Endothelial cell of umbilical vein (primary cell): ENCODE measurements at regions not wholly inside any gene's neighbourhood (a gene's known extent, or its start where the extent isn't known, plus 50 kb on each side); places are given as distances from the start of the nearest gene placed in this dataset.

ENCODE experiments used
- BruUV-seq: library from RNA; stranded (reverse); fragments of 400-500 nt; replicated peaks from 2 replicates; lab custom pipeline; 2021; lab: Mats Ljungman, UMichigan
- CTCF ChIA-PET: fragments of 300-600, 350-600 bp; sonication (Branson Sonifier 250); formaldehyde crosslinking; loops from one replicate; lab custom pipeline; 2021; ENCODE audit warnings: antibody characterized with exemption, inconsistent platforms; lab: Charles Lee
- POLR2A ChIA-PET: fragments of 300-600, 350-600 bp; sonication (Branson Sonifier 250); formaldehyde crosslinking; loops from one replicate; lab custom pipeline; 2021; ENCODE audit warnings: antibody characterized with exemption, inconsistent platforms; lab: Charles Lee
- DNase-seq: peaks from one replicate; pipeline ENCODE4 v3.0.0-alpha.2; 2011; ENCODE audit warnings: low read depth, low spot score
- FAIRE-seq: peaks from 2 replicates; lab custom pipeline; 2011; peaks lifted over from hg19 to GRCh38; lab: Jason Lieb, UNC
- H2AFZ ChIP-seq: 2 replicates; pipeline ENCODE4 v1.6.0; 2012; ENCODE audit warnings: low read depth, low read length, control low read depth, inconsistent platforms
- H3K27ac ChIP-seq: 2 replicates; pipeline ENCODE4 v1.5.1; 2011; ENCODE audit warnings: low read depth, mild to moderate bottlenecking, control low read depth, low read length, moderate library complexity; ENCODE audit not compliant: insufficient read depth
- H3K27me3 ChIP-seq, 2 experiments: 2 replicates each; pipeline versions ENCODE4 v1.6.0 to v1.6.1; 2011; ENCODE audit warnings: low read length in 2 of 2, mixed read lengths in 1 of 2; ENCODE audit not compliant: control insufficient read depth in 2 of 2, insufficient read depth in 2 of 2
- H3K36me3 ChIP-seq, 2 experiments: 2 replicates in 1 of 2; 3 replicates in 1 of 2; pipeline ENCODE4 v1.5.1; 2011; ENCODE audit warnings: low read length in 2 of 2, mild to moderate bottlenecking in 1 of 2, moderate library complexity in 1 of 2; ENCODE audit not compliant: control insufficient read depth in 2 of 2, insufficient read depth in 2 of 2; ENCODE audit errors: extremely low read depth in 1 of 2
- H3K4me1 ChIP-seq: 3 replicates; pipeline ENCODE4 v1.5.1; 2011; ENCODE audit warnings: mild to moderate bottlenecking, low read length; ENCODE audit not compliant: control insufficient read depth, insufficient read depth; ENCODE audit errors: extremely low read depth
- H3K4me2 ChIP-seq: 2 replicates; pipeline ENCODE4 v1.6.1; 2011; ENCODE audit warnings: low read length, control low read depth, mixed read lengths; ENCODE audit not compliant: insufficient read depth
- H3K4me3 ChIP-seq, 3 experiments: fragments of 200-600 bp in 1 of 3; sonication (generic), shearing (Covaris generic) in 1 of 3; replicated peaks in 1 of 3; 2 replicates each; pipeline ENCODE4 v1.5.1; 2011 to 2016; ENCODE audit warnings: control low read depth in 3 of 3, low read length in 3 of 3, mild to moderate bottlenecking in 2 of 3, inconsistent platforms in 1 of 3, low read depth in 1 of 3, moderate library complexity in 1 of 3; ENCODE audit not compliant: insufficient read depth in 1 of 3
- H3K79me2 ChIP-seq: 2 replicates; pipeline ENCODE4 v1.6.0; 2012; ENCODE audit warnings: low read length, inconsistent platforms; ENCODE audit not compliant: control insufficient read depth, insufficient read depth
- H3K9ac ChIP-seq: replicated peaks from 2 replicates; pipeline ENCODE3; 2011; ENCODE audit warnings: low read length, control low read depth; ENCODE audit not compliant: insufficient read depth; ENCODE audit errors: extremely low read depth
- H3K9me1 ChIP-seq: replicated peaks from 3 replicates; pipeline ENCODE4 v1.6.0; 2011; ENCODE audit warnings: mild to moderate bottlenecking, low read length; ENCODE audit not compliant: control insufficient read depth, insufficient read depth; ENCODE audit errors: extremely low read depth
- H3K9me3 ChIP-seq: replicated peaks from 2 replicates; pipeline ENCODE4 v1.5.1; 2012; ENCODE audit warnings: low read length, inconsistent platforms; ENCODE audit not compliant: control insufficient read depth, insufficient read depth
- H4K20me1 ChIP-seq: replicated peaks from 2 replicates; pipeline ENCODE3; 2011; ENCODE audit warnings: mild to moderate bottlenecking, low read length; ENCODE audit not compliant: control insufficient read depth, insufficient read depth; ENCODE audit errors: extremely low read depth
- CTCF ChIP-seq, 2 donors: IDR thresholded peaks; 1 replicate in 1 of 2; 2 replicates in 1 of 2; pipeline ENCODE4 v1.5.1; 2011; ENCODE audit warnings: low read length in 2 of 2, mild to moderate bottlenecking in 2 of 2, moderate library complexity in 2 of 2, control low read depth in 1 of 2, inconsistent platforms in 1 of 2, low read depth in 1 of 2; ENCODE audit not compliant: insufficient read depth in 1 of 2; ENCODE audit errors: extremely low read depth in 1 of 2
- EZH2 ChIP-seq: IDR thresholded peaks from 2 replicates; pipeline ENCODE4 v1.6.1; 2012; ENCODE audit warnings: borderline replicate concordance, low read depth, mild to moderate bottlenecking, moderate library complexity, low read length, inconsistent platforms; ENCODE audit not compliant: severe bottlenecking
- FOS ChIP-seq: IDR thresholded peaks from 2 replicates; pipeline ENCODE4 v1.6.1; 2011; ENCODE audit warnings: mild to moderate bottlenecking, low read length, moderate library complexity, borderline replicate concordance; ENCODE audit not compliant: insufficient read depth
- GATA2 ChIP-seq: IDR thresholded peaks from 2 replicates; pipeline ENCODE4 v1.7.0; 2011; ENCODE audit warnings: low read depth, mild to moderate bottlenecking, moderate library complexity, mixed read lengths, low read length; ENCODE audit not compliant: insufficient read length, insufficient read depth
- JUN ChIP-seq: IDR thresholded peaks from 2 replicates; pipeline ENCODE4 v1.6.1; 2011; ENCODE audit warnings: borderline replicate concordance, low read depth; ENCODE audit not compliant: insufficient read length, insufficient read depth
- MAX ChIP-seq: IDR thresholded peaks from 2 replicates; pipeline ENCODE4 v1.6.1; 2011; ENCODE audit not compliant: insufficient read depth, insufficient read length
- MYC ChIP-seq: IDR thresholded peaks from one replicate; pipeline ENCODE4 v1.6.1; 2011; ENCODE audit warnings: mild to moderate bottlenecking, low read depth, low read length
- POLR2A ChIP-seq: IDR thresholded peaks from 2 replicates; pipeline ENCODE4 v1.6.1; 2012; ENCODE audit warnings: low read depth, mild to moderate bottlenecking, control low read depth, low read length
- POLR2AphosphoS5 ChIP-seq: IDR thresholded peaks from 2 replicates; pipeline ENCODE4 v1.6.1; 2012; ENCODE audit warnings: low read depth, mild to moderate bottlenecking, control low read depth, low read length, moderate library complexity; ENCODE audit not compliant: insufficient read depth
- dilution Hi-C: fragments of 300-500 bp; cut with MboI; formaldehyde crosslinking; loops from one replicate; pipeline ENCODE4 v1.15.0; 2019; ENCODE audit warnings: low sequenced_read_pairs; ENCODE audit not compliant: extremely low pct_ligation_motif_present
- intact Hi-C: fragments of 100-400 bp; cut with micrococcal nuclease; formaldehyde crosslinking; loops from one replicate; pipeline ENCODE4 v1.10.0; 2022

- DNase-seq, result no peak
- dilution Hi-C loops, result no loop called here
- CTCF ChIA-PET, result no interaction called here
Measured at GRCh38 chr22:48953103-48953720, 874.5 kb downstream of the BRD1 start.

More at GRCh38 chr22:48953103-48953720, 874.5 kb downstream of the BRD1 start:
- H3K9me1 ChIP-seq, result no peaks in the 10 kb centered on the region
- H3K4me2 ChIP-seq, result no peak overlapping the region
- TF ChIP-seq POLR2A, result no peak
- no peak for TF ChIP-seq MYC
- no peak for TF ChIP-seq CTCF (IDR thresholded peaks at IDR 0.05; ENCODE audit: extremely low read depth in 1 of 2, insufficient read depth in 1 of 2, low read depth in 1 of 2, low read length in 2 of 2)
- no peak for TF ChIP-seq POLR2AphosphoS5
- no peak for TF ChIP-seq GATA2
- TF ChIP-seq FOS, result no peak
- TF ChIP-seq JUN, result no peak
- no peak for TF ChIP-seq MAX
- no peak for TF ChIP-seq EZH2
- no peaks in the 10 kb centered on the region for H3K27me3 ChIP-seq
- H3K4me3 ChIP-seq, result no peak overlapping the region
- no TSS peak for BruUV-seq
- H3K9me3 ChIP-seq, result peaks cover 11% of the 10 kb centered on the region
- intact Hi-C loops, result no loop called here
- H4K20me1 ChIP-seq, result no peaks in the 10 kb centered on the region
- no peak overlapping the region for H3K9ac ChIP-seq
- H3K27ac ChIP-seq, result no peak overlapping the region
- H3K36me3 ChIP-seq, result no peaks in the 10 kb centered on the region
- H2AFZ ChIP-seq, result no peak overlapping the region
- no peaks in the 10 kb centered on the region for H3K79me2 ChIP-seq
- FAIRE-seq, result no peak
- no peaks in the 10 kb centered on the region for H3K4me1 ChIP-seq
- POLR2A ChIA-PET, result no interaction called here
